Panc1 (cell line): ENCODE measurements at regions not wholly inside any gene's neighbourhood (a gene's known extent, or its start where the extent isn't known, plus 50 kb on each side); places are given as distances from the start of the nearest gene placed in this dataset.
"Not testable (repeated sequence)": the region's sequence is repeated elsewhere in the genome, so short reads cannot be mapped to it uniquely, and the experiment has no call there.

Experiments used
- ATAC-seq: fragments of 200-7000 bp; cut with Tn5 transposase; 2 replicates; pipeline ENCODE4 v1.9.1; 2020; ENCODE audit warnings: mild to moderate bottlenecking, moderate library complexity
- BruUV-seq: library from RNA; stranded (reverse); fragments of 400-500 nt; replicated peaks from 2 replicates; lab custom pipeline; 2021; lab: Mats Ljungman, UMichigan
- CTCF ChIA-PET: fragments of 300-600 bp; sonication (Branson Sonifier 250); formaldehyde crosslinking; loops from one replicate; lab custom pipeline; 2022; ENCODE audit warnings: antibody characterized with exemption; lab: Charles Lee
- POLR2A ChIA-PET: fragments of 300-600 bp; sonication (Branson Sonifier 250); formaldehyde crosslinking; loops from one replicate; lab custom pipeline; 2022; ENCODE audit warnings: antibody characterized with exemption; lab: Charles Lee
- DNase-seq: peaks from one replicate; pipeline ENCODE4 v3.0.0-alpha.2; 2010; ENCODE audit warnings: low read depth, low spot score
- H3K27ac ChIP-seq: 2 replicates; pipeline ENCODE4 v1.5.1; 2011; ENCODE audit warnings: mild to moderate bottlenecking, low read length, inconsistent platforms
- H3K27me3 ChIP-seq: fragments of 200-500 bp; sonication (Bioruptor generic); 2 replicates; pipeline ENCODE4 v1.6.0; 2014; ENCODE audit warnings: low read length, inconsistent platforms; ENCODE audit not compliant: control insufficient read depth, insufficient read depth
- H3K36me3 ChIP-seq: fragments of 200-500 bp; sonication (Bioruptor generic); 2 replicates; pipeline ENCODE4 v1.5.1; 2014; ENCODE audit warnings: inconsistent platforms, mild to moderate bottlenecking, low read length, moderate library complexity; ENCODE audit not compliant: control insufficient read depth, insufficient read depth
- H3K4me1 ChIP-seq: 2 replicates; pipeline ENCODE4 v1.5.1; 2011; ENCODE audit warnings: inconsistent platforms, mild to moderate bottlenecking, low read length, moderate library complexity; ENCODE audit not compliant: control insufficient read depth, insufficient read depth
- H3K4me3 ChIP-seq, 2 experiments: 2 replicates each; pipeline ENCODE4 v1.5.1; 2011 to 2012; ENCODE audit warnings: low read depth in 2 of 2, low read length in 2 of 2, mild to moderate bottlenecking in 2 of 2, inconsistent platforms in 1 of 2, moderate library complexity in 1 of 2
- H3K9me3 ChIP-seq: fragments of 200-500 bp; sonication (Bioruptor generic); 2 replicates; pipeline ENCODE4 v1.5.1; 2014; ENCODE audit warnings: low read depth, mild to moderate bottlenecking, inconsistent platforms, low read length, moderate library complexity; ENCODE audit not compliant: control insufficient read depth, insufficient read depth
- POLR2AphosphoS5 ChIP-seq: IDR thresholded peaks from 2 replicates; pipeline ENCODE4 v1.6.1; 2012; ENCODE audit warnings: mild to moderate bottlenecking, low read depth, low read length, moderate library complexity
- SIN3A ChIP-seq: IDR thresholded peaks from 2 replicates; pipeline ENCODE4 v1.6.1; 2012; ENCODE audit warnings: low read depth, mild to moderate bottlenecking, low read length, moderate library complexity, borderline replicate concordance; ENCODE audit not compliant: insufficient read depth
- TCF7L2 ChIP-seq: IDR thresholded peaks from 2 replicates; pipeline ENCODE4 v1.6.1; 2011; ENCODE audit warnings: mild to moderate bottlenecking, low read depth, low read length, inconsistent platforms
- in situ Hi-C: cut with HindIII; loops from 2 replicates; pipeline ENCODE4 v1.10.0; 2016; ENCODE audit warnings: low sequenced_read_pairs, low pct_unique_long_range_greater_than_20kb
- intact Hi-C: fragments of 100-400 bp; cut with micrococcal nuclease; formaldehyde crosslinking; loops from one replicate; pipeline ENCODE4 v1.10.0; 2022; ENCODE audit not compliant: unreplicated experiment
- TF ChIP-seq, protein P1 (sequence below): fragments of 450-650 bp; IDR thresholded peaks from 2 replicates; pipeline ENCODE4 v1.5.1; 2017; ENCODE audit warnings: mild to moderate bottlenecking
- TF ChIP-seq, protein P2 (sequence below), 2 experiments: IDR thresholded peaks; 2 replicates each; pipeline ENCODE4 v1.6.1; 2011 to 2012; ENCODE audit warnings: low read depth in 2 of 2, control low read depth in 1 of 2, low read length in 1 of 2, mild to moderate bottlenecking in 1 of 2, moderate library complexity in 1 of 2; ENCODE audit not compliant: insufficient read depth in 1 of 2

DNA sequence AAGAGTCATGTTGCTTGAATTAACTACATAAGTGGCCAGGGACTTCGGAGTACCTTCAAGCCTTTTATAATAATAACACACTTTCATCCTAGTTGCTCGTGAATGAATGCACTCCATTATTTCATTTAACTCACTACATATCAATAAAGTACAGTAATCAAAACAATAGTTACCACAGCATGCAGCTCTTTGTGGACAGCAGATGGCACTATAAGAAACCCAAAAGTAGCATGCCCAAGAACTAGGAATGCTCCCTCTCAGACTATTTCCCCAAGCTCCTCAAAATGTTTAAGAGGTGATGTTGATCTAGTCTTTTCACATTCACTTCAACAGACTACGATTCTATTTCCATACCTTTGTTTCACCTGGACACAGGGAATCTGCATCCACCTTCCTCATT is 500.8 kb upstream of the DIAPH2 start:
- no peaks in the 10 kb centered on the region for H3K36me3 ChIP-seq
- TF ChIP-seq SIN3A (no peak), TCF7L2 (no peak)
- TF ChIP-seq, protein P1, sequence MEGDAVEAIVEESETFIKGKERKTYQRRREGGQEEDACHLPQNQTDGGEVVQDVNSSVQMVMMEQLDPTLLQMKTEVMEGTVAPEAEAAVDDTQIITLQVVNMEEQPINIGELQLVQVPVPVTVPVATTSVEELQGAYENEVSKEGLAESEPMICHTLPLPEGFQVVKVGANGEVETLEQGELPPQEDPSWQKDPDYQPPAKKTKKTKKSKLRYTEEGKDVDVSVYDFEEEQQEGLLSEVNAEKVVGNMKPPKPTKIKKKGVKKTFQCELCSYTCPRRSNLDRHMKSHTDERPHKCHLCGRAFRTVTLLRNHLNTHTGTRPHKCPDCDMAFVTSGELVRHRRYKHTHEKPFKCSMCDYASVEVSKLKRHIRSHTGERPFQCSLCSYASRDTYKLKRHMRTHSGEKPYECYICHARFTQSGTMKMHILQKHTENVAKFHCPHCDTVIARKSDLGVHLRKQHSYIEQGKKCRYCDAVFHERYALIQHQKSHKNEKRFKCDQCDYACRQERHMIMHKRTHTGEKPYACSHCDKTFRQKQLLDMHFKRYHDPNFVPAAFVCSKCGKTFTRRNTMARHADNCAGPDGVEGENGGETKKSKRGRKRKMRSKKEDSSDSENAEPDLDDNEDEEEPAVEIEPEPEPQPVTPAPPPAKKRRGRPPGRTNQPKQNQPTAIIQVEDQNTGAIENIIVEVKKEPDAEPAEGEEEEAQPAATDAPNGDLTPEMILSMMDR, result peak; percentile 38; the same call in 1 of the 2 replicates
- no peak overlapping the region for H3K4me3 ChIP-seq
- no TSS peak for BruUV-seq
- H3K27me3 ChIP-seq, result no peaks in the 10 kb centered on the region
- in situ Hi-C loops, result no loop called here
- no peaks in the 10 kb centered on the region for H3K9me3 ChIP-seq
- H3K27ac ChIP-seq, result no peak overlapping the region
- ChIA-PET POLR2A (no interaction called here), CTCF (no interaction called here)
- intact Hi-C loops, result no loop called here
- DNase-seq, result no peak
- ATAC-seq, result no peak
- no peaks in the 10 kb centered on the region for H3K4me1 ChIP-seq

DNA sequence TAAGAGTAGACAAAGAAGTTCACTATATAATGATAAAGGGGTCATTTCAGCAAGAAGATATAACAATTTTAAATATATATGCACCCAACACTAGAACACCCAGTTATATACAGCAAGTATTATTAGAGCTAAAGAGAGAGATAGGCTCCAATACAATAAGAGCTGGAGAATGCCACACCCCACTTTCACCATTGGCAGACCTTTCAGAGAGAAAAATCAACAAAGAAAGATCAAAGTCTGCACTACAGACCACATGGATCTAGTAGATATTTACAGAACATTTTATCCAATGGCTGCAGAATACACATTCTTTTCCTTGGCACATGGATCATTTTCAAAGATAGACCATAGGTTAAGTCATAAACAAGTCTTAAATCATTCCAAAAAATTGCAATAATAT is 479.7 kb upstream of the DIAPH2 start:
- DNase-seq (no peak), ATAC-seq (no peak)
- in situ Hi-C loops, result no loop called here
- no TSS peak for BruUV-seq
- H3K36me3 ChIP-seq, result no peaks in the 10 kb centered on the region
- H3K4me1 ChIP-seq, result no peaks in the 10 kb centered on the region
- H3K4me3 ChIP-seq, result no peak overlapping the region
- intact Hi-C loops, result no loop called here
- POLR2A ChIA-PET, result no interaction called here
- CTCF ChIA-PET, result no interaction called here
- TF ChIP-seq SIN3A, result no peak
- no peak for TF ChIP-seq TCF7L2
- H3K9me3 ChIP-seq, result no peaks in the 10 kb centered on the region
- H3K27me3 ChIP-seq, result no peaks in the 10 kb centered on the region
- H3K27ac ChIP-seq, result no peak overlapping the region

DNA sequence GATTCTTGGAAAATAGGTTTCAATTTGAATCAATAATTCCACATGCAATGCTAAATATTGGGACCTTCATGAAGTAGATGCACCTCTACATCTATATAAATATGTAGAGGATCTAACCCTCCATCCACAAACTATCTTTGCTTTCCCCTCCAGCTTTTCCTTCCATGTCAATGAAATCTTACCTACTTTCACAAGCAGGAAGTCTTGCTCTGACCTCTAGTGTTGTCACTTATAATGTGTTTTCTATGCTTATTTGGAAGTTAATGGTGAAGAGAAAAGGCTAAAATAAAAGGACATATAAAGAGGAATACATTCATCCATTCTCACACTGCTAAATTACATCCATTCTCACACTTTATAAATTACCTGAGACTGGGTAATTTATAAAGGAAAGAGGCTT is 472.7 kb upstream of the DIAPH2 start:
- no peaks in the 10 kb centered on the region for H3K9me3 ChIP-seq
- DNase-seq, result no peak
- H3K4me1 ChIP-seq, result no peaks in the 10 kb centered on the region
- in situ Hi-C loops (no loop called here), intact Hi-C loops (no loop called here)
- ATAC-seq, result no peak
- H3K4me3 ChIP-seq, result no peak overlapping the region
- no TSS peak for BruUV-seq
- TF ChIP-seq, protein P1, result no peak
- TF ChIP-seq, protein P2, sequence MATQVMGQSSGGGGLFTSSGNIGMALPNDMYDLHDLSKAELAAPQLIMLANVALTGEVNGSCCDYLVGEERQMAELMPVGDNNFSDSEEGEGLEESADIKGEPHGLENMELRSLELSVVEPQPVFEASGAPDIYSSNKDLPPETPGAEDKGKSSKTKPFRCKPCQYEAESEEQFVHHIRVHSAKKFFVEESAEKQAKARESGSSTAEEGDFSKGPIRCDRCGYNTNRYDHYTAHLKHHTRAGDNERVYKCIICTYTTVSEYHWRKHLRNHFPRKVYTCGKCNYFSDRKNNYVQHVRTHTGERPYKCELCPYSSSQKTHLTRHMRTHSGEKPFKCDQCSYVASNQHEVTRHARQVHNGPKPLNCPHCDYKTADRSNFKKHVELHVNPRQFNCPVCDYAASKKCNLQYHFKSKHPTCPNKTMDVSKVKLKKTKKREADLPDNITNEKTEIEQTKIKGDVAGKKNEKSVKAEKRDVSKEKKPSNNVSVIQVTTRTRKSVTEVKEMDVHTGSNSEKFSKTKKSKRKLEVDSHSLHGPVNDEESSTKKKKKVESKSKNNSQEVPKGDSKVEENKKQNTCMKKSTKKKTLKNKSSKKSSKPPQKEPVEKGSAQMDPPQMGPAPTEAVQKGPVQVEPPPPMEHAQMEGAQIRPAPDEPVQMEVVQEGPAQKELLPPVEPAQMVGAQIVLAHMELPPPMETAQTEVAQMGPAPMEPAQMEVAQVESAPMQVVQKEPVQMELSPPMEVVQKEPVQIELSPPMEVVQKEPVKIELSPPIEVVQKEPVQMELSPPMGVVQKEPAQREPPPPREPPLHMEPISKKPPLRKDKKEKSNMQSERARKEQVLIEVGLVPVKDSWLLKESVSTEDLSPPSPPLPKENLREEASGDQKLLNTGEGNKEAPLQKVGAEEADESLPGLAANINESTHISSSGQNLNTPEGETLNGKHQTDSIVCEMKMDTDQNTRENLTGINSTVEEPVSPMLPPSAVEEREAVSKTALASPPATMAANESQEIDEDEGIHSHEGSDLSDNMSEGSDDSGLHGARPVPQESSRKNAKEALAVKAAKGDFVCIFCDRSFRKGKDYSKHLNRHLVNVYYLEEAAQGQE (IDR thresholded peaks at IDR 0.05; ENCODE audit: insufficient read depth in 1 of 2, low read depth in 2 of 2, low read length in 1 of 2), result no peak
- TF ChIP-seq SIN3A, result no peak
- TF ChIP-seq POLR2AphosphoS5, result no peak
- ChIA-PET POLR2A (no interaction called here), CTCF (no interaction called here)
- H3K27ac ChIP-seq, result no peak overlapping the region
- H3K27me3 ChIP-seq, result no peaks in the 10 kb centered on the region
- no peaks in the 10 kb centered on the region for H3K36me3 ChIP-seq

DNA sequence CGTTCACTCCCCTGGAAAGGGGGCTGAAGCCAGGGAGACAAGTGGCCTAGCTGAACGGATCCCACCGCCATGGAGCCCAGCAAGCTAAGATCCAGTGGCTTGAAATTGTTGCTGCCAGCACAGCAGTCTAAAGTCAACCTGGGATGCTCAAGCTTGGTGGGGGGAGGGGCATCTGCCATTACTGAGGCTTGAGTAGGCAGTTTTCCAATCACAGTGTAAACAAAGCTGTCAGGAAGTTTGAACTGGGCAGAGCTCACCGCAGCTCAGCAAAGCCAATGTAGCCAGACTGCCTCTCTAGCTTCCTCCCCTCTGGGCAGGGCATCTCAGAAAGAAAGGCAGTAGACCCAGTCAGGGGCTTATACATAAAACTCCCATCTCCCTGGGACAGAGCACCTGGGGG is 470.0 kb upstream of the DIAPH2 start:
- ATAC-seq, H3K36me3 ChIP-seq, H3K27me3 ChIP-seq, H3K4me3 ChIP-seq, in situ Hi-C loops, CTCF ChIA-PET, H3K9me3 ChIP-seq, DNase-seq, BruUV-seq, H3K4me1 ChIP-seq, H3K27ac ChIP-seq, intact Hi-C loops: not testable (repeated sequence)
- POLR2A ChIA-PET, result interaction anchor here (0.6 kb wide), 1 partner anchor 438 kb away, joined by 5 read pairs; no protein-coding TSS in a partner anchor
